NB4 (cell line): ENCODE measurements at regions not wholly inside any gene's neighbourhood (a gene's known extent, or its start where the extent isn't known, plus 50 kb on each side); places are given as distances from the start of the nearest gene placed in this dataset.

Experiments used
- POLR2A ChIP-seq: IDR thresholded peaks from 2 replicates; pipeline ENCODE4 v1.6.1; 2011; ENCODE audit warnings: mild to moderate bottlenecking; ENCODE audit not compliant: insufficient read length; ENCODE audit errors: extremely low read depth
- TF ChIP-seq, protein P1 (sequence below): IDR thresholded peaks from one replicate; pipeline ENCODE4 v1.5.1; 2012; ENCODE audit warnings: low read depth, low read length

DNA sequence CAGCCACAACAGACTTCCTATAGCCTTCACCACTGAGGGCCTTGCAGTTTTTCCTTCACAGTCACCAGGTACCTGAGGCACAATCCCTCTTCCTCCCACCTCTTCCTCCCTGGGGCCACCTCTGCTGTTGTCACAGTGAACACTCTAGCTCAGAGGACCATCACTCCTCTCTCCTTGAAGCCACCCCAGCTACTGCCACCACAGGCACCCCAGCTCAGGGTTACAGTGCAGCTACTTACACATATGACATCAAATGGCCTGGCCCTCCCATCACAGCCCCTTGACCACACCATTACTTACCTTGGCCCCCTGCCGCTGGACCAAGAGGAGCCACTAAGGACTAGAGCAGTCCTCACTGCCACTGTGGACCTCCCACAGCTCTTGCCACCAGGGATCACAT, 213.5 kb upstream of the CRBN start:
- no peak for TF ChIP-seq POLR2A
- TF ChIP-seq, protein P1, sequence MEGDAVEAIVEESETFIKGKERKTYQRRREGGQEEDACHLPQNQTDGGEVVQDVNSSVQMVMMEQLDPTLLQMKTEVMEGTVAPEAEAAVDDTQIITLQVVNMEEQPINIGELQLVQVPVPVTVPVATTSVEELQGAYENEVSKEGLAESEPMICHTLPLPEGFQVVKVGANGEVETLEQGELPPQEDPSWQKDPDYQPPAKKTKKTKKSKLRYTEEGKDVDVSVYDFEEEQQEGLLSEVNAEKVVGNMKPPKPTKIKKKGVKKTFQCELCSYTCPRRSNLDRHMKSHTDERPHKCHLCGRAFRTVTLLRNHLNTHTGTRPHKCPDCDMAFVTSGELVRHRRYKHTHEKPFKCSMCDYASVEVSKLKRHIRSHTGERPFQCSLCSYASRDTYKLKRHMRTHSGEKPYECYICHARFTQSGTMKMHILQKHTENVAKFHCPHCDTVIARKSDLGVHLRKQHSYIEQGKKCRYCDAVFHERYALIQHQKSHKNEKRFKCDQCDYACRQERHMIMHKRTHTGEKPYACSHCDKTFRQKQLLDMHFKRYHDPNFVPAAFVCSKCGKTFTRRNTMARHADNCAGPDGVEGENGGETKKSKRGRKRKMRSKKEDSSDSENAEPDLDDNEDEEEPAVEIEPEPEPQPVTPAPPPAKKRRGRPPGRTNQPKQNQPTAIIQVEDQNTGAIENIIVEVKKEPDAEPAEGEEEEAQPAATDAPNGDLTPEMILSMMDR, result no peak
